HCEC 1CT (cell line): ENCODE measurements at regions not wholly inside any gene's neighbourhood (a gene's known extent, or its start where the extent isn't known, plus 50 kb on each side); places are given as distances from the start of the nearest gene placed in this dataset.

ENCODE experiments used
- DNase-seq: peaks from one replicate; pipeline ENCODE4 v3.0.0-alpha.2; 2017

DNA sequence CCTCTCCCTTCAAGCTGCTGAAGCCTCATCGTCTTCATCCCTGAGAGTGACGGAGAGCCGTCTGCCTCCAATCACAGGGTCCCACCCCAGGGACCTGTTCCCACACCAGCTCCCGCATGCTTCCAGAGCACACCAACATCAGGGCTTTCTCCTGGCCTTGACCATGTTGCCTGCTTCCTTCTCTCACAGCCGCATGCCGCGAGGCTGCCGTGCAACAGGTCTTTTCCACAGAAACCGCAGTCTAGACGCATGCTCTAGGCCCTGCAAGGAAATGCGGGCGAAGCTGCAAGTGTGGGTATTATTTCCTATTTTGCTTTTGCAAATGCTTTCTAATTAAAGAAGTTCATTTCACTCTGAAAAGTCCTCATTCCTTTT is 277.8 kb downstream of the EIPR1 start:
- no peak for DNase-seq

DNA sequence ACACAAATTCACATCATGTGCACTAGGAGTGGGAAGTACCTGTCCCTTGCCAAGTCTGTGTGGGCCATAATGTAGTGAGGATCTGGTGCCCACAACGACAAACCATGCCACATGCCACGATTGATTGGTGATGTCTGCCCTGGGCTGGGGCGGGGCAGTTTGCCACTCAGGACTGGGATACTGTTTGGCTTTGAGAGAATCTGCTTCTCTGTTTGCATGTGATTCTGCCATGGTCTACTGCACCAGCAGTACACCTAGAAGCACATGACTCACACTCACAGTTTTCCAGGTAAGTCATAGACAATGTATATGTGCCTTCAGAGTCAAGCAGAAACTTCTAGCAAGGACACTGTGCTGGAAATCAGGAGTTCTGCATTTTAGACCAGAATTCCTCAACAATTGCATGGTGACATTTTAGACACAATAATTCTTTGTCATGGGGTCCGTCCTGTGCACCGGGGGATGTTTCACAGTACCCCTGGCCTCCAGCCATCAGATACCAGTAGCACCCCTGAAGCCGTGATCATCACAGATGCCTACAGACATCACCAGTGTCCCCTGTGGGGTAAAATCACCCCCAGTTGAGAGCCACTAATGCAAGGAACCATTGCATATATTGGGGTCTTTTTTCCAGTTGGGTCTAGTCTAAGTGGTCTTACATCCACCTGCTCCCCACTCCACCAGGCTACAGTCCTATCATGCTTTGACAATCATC is 278.3 kb downstream of the EIPR1 start:
- DNase-seq = no peak

GRCh38 chr2:3098231-3098630 is 279.4 kb downstream of the EIPR1 start:
- no peak for DNase-seq

DNA sequence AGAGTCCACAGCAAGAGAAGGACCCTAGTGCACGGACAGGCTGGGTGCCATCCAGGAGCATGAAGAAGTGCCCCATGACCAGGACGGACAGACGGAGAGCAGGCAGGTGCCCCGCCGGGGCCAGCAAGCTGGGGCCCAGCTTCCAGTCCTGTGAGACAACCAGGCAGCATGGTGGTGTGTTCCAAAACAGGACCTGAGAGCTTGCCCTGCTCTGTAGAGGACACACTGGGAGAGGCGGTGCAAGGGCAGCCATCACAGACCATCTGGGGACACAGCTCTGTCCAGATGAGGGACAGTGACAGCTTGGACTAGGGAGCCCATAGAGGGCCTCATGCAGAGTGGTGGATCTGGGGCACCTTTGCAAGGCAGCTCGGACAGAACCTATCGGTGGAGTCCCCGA is 279.8 kb downstream of the EIPR1 start:
- no peak for DNase-seq

GRCh38 chr2:3094999-3095958 is 282.3 kb downstream of the EIPR1 start:
- no peak for DNase-seq

DNA sequence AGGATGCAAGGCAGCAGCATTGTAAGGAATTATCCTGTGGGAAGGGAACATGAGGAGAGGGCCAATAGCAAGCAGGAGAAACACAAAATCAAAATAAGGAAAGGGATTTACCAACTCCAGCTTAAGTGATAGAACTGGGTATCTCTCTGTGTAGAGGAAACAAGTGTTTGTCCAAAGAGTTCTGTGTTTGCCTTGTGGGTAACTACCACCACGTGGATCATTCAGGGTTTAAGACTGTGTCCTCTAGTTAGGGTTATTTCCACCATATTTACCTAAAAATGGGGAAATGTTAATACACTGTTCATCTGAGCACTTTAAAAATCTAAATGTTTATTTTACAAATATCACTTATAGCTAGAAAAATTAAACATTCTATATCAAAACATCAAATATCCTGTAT is 283.3 kb downstream of the EIPR1 start:
- DNase-seq = no peak

DNA sequence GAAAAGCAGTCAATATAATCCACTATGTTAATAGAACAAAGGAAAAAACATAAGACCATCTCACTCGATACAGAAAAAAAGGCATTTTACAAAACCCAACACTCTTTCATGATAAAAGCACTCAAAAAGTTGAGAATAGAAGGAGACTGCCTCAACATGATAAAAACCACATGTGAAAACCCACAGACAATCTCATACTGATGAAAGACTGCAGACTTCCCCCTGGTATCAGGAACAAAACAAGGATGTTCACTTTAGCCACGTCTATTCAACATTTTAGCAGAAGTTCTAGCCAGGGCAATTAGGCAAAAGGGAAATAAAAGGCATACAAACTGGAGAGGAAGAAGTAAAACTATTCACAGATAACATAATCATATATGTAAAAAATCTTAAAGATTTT is 285.9 kb downstream of the EIPR1 start:
- no peak for DNase-seq

GRCh38 chr2:3082705-3083104 is 294.9 kb downstream of the EIPR1 start:
- DNase-seq = no peak

- DNase-seq = no peak
Observed at GRCh38 chr2:3079959-3080948, 297.4 kb downstream of the EIPR1 start.

DNA sequence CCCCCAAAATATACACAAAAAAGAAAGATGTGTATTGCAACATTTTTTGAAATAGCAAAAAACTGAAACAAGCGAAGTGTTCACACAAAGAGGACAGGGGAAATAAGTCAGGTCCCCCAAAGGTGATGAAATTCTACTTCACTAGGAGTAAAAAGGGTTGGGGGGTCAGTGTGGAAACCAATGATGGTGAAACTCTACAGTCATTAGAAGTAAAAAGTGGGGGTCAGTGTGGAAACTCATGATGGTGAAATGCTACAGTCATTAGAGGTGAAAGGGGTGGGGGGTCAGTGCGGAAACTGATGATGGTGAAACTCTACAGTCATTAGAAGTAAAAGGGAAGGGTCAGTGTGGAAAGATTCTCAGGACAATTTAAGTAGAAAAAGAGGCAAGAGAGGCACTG is 298.2 kb downstream of the EIPR1 start:
- no peak for DNase-seq

- DNase-seq = no peak
Observed at GRCh38 chr2:3078684-3079083, 298.9 kb downstream of the EIPR1 start.

DNA sequence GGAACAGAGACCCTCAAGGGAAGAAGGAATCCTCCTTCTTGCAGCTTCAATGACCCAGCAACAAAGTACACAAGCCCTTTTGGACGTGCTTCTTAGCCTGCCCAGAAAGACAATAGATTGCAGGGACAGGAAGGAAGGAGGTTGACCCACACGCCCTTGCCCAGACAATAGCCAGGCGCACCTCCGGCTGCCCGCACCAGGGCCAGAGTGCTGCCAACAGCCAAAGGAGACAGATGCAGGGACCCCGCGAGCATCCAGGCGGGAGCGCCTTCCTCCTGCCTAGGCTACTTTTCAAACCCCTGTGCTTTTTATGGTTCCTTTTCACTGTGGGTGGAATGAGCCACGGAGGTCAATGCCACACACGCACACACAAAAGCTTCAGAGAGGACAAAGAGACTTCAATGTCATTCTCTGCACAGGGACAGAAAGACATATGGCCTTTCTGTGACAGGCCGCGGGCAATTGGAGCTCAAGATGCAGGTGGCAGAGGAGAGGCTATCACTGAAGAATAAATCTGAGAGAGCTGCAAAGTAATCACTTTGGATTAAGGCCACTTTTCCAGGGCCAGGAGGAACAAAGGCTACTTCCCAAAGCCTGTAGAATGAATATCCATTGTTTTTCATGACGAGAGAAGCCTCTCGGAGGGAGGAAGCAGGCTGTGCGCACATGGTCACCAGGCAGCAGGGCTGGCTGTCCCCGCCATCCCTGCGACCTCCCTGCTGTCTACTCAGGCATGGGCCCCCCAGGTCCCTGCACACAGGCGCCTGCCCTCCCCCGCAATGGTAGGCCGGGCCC is 300.6 kb downstream of the EIPR1 start:
- DNase-seq = no peak

DNA sequence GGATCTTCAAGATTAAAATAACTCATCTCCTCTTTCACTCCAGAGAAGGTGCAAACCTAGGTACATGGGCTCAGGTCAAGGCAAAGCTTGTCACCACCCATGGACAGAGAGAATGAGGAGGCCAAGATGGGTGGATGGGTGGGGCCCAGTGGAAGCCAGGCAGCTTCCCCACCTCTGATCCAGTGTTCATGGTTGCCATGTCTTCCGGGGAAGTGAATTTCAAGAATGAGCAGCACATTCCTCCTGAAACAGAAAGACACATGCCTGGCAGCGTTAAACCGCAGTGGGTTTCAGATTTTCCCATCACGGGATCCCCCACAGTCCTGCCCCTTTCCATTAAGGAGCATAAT is 301.7 kb downstream of the EIPR1 start:
- DNase-seq = no peak

DNA sequence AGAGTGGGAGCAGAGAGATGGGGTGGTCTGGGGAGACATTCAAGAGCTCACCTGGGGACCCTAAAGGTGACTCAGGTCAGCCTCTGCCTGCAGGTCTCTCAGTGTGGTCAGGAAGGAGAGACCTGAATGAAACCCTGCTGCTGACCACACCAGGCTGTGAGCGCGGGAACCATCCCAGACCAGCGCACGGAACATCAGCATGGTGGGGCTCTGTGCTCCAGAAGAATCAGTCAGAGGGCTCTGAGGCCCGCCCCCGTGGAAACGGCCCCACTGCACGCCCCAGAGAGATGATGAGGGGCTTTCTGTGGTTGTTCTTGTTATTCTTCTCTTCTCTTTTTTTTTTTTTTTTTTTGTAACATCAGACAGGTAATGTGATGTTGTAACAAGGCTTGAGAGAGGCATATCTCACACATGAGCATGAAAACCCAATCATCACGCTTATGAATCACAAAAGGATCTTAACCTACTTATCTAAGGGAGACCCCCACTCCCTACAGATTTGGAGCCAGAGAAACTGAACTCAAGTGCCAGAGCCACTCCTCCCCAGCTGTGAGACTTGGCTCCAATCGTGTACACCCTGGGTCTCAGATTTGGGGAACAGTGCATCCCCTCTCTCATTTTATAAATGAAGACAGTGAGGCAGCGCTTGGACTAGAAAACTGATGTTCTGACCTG is 302.2 kb downstream of the EIPR1 start:
- DNase-seq = no peak

- DNase-seq = no peak
Observed at GRCh38 chr2:3073704-3074103, 303.9 kb downstream of the EIPR1 start.

GRCh38 chr2:3073041-3073595 is 304.5 kb downstream of the EIPR1 start:
- no peak for DNase-seq

DNA sequence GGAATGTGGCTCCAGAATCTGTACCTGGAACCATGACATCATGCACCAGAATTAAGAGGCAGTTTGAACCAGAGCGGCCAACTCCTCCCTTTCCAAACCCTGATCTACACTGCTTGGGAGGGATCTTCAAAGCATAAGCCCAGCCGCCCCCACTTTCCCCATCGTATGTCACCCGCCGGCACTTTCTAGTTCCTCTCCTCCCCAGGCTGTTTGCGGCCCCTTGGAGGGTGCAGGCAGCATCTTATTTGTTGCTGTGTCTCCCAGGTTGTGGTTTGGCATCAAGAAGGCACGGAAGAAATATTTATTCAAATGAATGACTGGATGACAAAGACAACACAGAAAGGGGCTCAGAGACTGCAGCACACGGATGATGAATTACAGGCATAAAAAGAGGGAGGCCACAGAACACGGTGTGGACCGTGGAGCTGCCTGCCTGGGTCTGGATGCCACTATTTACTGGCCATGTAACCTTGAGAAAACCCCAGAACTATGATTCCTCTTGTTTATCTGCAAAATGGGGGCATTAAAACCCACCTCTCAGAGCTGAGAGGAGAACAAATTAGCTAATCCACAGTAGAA is 305.8 kb downstream of the EIPR1 start:
- DNase-seq = no peak

DNA sequence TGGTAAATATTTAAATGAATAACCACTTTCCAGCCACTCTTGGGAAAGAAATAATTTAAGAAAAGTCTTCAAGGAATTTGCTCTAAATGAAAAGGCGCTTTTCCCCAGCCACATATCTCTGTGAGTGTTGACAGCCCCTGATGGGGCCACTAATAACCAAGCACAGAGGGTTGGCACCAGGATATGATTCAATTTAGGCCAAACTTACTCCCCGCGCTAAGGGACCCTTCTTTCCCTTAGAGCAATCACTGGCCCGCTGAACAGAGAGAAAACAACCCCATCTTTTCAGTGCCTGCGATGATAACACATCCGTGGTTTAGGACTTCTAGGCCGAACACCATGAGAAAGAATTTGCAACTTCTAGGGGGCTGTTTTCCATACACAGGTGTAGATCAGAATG is 310.8 kb downstream of the EIPR1 start:
- no peak for DNase-seq

DNA sequence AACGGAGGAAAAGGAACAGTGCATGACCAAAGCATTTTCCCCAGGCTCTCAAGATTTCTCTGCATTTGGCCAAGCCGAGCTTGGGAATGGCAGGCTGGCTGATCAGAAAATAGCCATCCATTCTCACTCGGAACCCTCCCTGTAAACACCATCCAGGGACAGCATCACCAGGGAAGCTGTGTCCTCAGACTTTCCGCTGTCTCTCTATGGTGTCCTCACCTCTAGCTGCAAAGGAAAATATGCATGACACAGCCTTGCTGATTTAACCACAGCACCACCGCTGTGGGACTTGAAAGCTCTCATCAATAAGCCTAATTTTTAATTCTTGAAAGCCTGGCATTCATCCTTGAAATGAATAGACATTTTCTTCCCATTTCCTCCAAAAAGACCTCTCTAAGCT is 311.7 kb downstream of the EIPR1 start:
- DNase-seq = no peak

GRCh38 chr2:3062476-3063260 is 314.9 kb downstream of the EIPR1 start:
- DNase-seq = no peak
